GM18507 (cell line): ENCODE measurements at regions not wholly inside any gene's neighbourhood (a gene's known extent, or its start where the extent isn't known, plus 50 kb on each side); places are given as distances from the start of the nearest gene placed in this dataset.
"Not testable (repeated sequence)": the region's sequence is repeated elsewhere in the genome, so short reads cannot be mapped to it uniquely, and the experiment has no call there.

Experiments used
- DNase-seq: peaks from one replicate; pipeline ENCODE4 v3.0.0; 2011; ENCODE audit warnings: low read depth; ENCODE audit not compliant: insufficient read length; ENCODE audit errors: extremely low spot score
- FAIRE-seq: peaks from 2 replicates; lab custom pipeline; 2011; peaks lifted over from hg19 to GRCh38; lab: Jason Lieb, UNC

GRCh38 chr19:28631961-28632360, 581.0 kb downstream of the UQCRFS1 start:
- no peak for FAIRE-seq

GRCh38 chr19:28627669-28628068, 585.3 kb downstream of the UQCRFS1 start:
- DNase-seq, result no peak
- FAIRE-seq, result no peak

More at GRCh38 chr19:28631961-28632360, 581.0 kb downstream of the UQCRFS1 start:
- no peak for DNase-seq

DNA sequence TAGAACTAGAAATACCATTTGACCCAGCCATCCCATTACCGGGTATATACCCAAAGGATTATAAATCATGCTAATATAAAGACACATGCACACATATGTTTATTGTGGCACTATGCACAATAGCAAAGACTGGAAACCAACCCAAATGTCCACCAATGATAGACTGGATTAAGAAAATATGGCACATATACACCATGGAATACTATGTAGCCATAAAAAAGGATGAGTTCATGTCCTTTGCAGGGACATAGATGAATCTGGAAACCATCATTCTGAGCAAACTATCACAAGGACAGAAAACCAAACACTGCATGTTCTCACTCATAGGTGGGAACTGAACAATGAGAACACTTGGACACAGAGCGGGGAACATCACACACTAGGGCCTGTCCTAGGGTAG, 586.5 kb downstream of the UQCRFS1 start:
- not testable (repeated sequence) for DNase-seq, FAIRE-seq

DNA sequence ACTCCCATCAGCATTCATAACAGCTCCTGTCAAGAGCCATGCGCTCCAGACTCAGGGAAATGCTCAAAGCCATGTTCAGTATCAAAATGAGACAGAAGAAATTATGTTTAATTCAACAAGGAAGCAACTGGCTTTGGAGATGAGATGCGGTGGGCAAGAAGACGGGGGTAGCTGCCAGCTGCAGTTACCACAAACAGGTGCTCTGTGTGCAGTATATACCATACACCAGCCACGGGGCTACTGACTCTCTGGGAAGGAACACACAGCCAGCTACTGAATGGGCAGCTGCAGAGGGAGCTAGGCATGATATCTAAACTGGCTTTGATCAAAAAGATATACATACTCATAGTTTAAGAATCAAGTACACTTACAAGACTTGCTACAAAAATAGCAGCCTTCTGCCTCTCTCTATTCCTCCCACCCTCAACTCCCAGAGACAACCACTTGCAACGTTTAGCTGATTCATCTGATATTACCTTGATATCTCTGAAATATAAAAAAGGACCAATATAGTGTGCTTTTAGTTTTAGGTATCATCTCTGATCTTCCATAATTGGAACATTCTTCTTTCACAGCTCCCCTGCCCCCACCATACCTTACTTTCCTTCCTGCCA, 593.0 kb downstream of the UQCRFS1 start:
- no peak for FAIRE-seq

DNA sequence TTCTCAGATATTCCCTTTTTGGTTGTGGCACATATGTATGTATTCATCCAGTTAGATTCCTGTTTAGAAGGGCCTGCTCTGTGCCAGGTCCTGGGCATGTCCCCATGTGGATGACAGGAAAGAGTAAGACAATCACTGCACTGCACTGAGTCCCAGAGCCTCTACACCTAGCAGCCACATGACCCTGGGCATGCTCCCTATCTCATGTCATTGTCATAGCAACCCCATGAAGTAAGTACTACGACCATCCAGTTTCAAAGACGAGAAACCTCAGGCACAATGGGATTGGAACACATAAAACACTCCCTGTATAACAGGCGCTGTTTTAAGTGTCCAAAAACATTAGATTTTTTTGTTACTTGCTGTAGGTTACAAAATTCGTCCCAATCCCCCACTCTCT, 594.4 kb downstream of the UQCRFS1 start:
- FAIRE-seq, result no peak

More for the DNA sequence above, 593.0 kb downstream of the UQCRFS1 start:
- no peak for DNase-seq

DNA sequence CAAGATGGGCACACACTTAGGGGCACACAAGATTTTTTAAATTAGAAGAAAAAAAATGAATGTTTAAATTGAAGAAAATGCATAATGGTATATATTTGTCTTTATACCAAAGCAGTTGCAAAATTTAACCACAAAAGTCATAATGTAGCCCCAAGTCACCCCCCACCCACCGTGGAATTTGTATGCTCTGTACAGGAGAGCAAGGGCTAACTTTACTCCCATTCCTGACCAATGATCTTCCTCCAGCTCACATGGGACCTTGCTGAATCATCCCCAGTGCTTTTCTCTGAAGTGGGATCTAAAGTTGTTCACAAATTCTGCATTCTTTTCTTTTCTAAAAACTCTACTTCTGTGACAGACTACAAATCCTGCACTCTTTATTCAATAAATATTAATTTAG, 597.0 kb downstream of the UQCRFS1 start:
- DNase-seq (no peak), FAIRE-seq (no peak)

More for the DNA sequence above, 594.4 kb downstream of the UQCRFS1 start:
- DNase-seq, result no peak

DNA sequence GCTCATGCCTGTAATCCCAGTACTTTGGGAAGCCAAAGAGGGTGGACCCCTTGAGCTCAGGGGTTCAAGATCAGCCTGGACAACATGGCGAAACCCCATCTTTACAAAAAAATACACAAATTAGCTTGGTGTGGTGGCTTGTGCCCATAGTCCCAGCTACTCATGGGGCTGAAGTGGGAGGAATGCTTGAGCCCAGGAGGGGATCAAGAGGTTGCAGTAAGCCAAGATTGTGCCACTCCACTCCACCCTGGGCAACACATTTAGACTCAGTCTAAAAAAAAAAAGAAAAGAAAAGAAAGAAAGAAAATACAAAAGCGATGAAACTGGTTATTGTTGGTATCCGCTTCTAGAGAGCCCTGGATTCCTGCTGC, 597.4 kb downstream of the UQCRFS1 start:
- FAIRE-seq, result no peak
- no peak for DNase-seq

- FAIRE-seq (no peak), DNase-seq (no peak)
These were observed 598.1 kb downstream of the UQCRFS1 start for GRCh38 chr19:28614634-28615545.

DNA sequence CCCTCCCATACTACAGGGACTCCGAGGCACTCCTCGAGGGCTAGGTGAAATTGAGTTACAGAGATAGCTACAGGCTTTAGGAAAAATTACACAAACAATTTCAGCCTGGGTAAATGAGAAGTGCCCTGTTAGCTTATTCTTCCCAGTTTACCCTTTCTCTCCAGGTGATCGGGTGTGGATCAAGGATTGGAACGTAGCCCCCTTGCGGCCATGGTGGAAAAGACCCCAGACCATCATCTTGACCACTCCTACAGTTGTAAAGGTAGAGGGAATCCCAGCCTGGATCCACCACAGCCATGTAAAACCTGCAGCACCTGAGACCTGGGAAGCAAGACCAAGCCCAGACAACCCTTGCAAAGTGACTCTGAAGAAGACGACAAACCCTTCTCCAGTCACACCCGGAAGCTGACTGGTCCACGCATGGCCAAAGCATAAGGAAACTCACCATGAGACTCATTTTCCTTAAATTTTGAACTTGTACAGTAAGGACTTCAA, 600.6 kb downstream of the UQCRFS1 start:
- DNase-seq (no peak), FAIRE-seq (no peak)

GRCh38 chr19:28611227-28611914, 601.6 kb downstream of the UQCRFS1 start:
- not testable (repeated sequence) for DNase-seq, FAIRE-seq

- DNase-seq, result no peak
- no peak for FAIRE-seq
These were observed 602.2 kb downstream of the UQCRFS1 start for GRCh38 chr19:28610731-28611130.

GRCh38 chr19:28609944-28610343, 603.0 kb downstream of the UQCRFS1 start:
- FAIRE-seq, result no peak

GRCh38 chr19:28609091-28609755, 603.7 kb downstream of the UQCRFS1 start:
- no peak for DNase-seq
- no peak for FAIRE-seq

More at GRCh38 chr19:28609944-28610343, 603.0 kb downstream of the UQCRFS1 start:
- no peak for DNase-seq

- no peak for FAIRE-seq
- no peak for DNase-seq
These were observed 604.7 kb downstream of the UQCRFS1 start for GRCh38 chr19:28608292-28608691.

DNA sequence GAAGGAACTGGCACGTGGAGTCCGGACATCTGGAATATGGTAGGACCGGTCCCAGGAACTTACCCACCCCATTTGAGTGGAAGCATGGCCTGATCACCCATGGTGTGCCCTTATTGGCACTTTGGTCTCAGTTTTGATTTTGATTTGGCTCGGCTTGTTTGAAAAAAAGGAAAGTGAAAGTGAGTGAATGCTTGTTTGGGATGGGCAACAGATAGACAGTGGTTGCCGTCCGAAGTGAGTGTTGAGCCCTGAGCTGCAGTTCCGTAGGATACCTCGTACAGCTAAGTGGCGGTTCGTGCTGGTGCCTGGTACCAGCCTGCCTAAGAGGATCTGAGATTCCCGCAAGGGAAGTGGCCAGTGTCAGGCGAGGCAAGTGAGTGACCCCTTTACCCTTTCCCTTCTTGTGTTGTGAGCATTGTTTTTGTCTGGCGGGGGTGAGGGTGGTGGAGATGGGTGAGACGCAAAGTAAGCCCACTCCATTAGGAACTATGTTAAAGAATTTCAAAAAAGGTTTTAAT, 605.8 kb downstream of the UQCRFS1 start:
- FAIRE-seq (no peak), DNase-seq (no peak)

GRCh38 chr19:28606269-28607032, 606.5 kb downstream of the UQCRFS1 start:
- FAIRE-seq, result no peak
- DNase-seq, result no peak

- DNase-seq (no peak), FAIRE-seq (no peak)
These were observed 607.3 kb downstream of the UQCRFS1 start for GRCh38 chr19:28605501-28606268.

GRCh38 chr19:28603453-28603852, 609.5 kb downstream of the UQCRFS1 start:
- no peak for DNase-seq
- no peak for FAIRE-seq
